GM18858 (cell line): ENCODE measurements at regions not wholly inside any gene's neighbourhood (a gene's known extent, or its start where the extent isn't known, plus 50 kb on each side); places are given as distances from the start of the nearest gene placed in this dataset.
"Not testable (repeated sequence)": the region's sequence is repeated elsewhere in the genome, so short reads cannot be mapped to it uniquely, and the experiment has no call there.

Source experiments
- ATAC-seq: cut with Tn5 transposase; IDR thresholded peaks from one replicate; pipeline ENCODE4 v1.9.1; 2021; ENCODE audit not compliant: unreplicated experiment

GRCh38 chr9:757246-757881 is 84.1 kb upstream of the DMRT1 start:
- no peak for ATAC-seq

- no peak for ATAC-seq
Measured at GRCh38 chr9:758146-758545, 83.4 kb upstream of the DMRT1 start.

- ATAC-seq = no peak
Measured at GRCh38 chr9:759541-759940, 82.0 kb upstream of the DMRT1 start.

GRCh38 chr9:759983-760736 is 81.3 kb upstream of the DMRT1 start:
- ATAC-seq = no peak

- no peak for ATAC-seq
Measured at GRCh38 chr9:761176-761792, 80.2 kb upstream of the DMRT1 start.

- ATAC-seq = no peak
Measured at GRCh38 chr9:761793-762560, 79.5 kb upstream of the DMRT1 start.

GRCh38 chr9:763692-764091 is 77.8 kb upstream of the DMRT1 start:
- no peak for ATAC-seq

- ATAC-seq = no peak
Measured at GRCh38 chr9:764105-764524, 77.4 kb upstream of the DMRT1 start.

GRCh38 chr9:764986-765385 is 76.5 kb upstream of the DMRT1 start:
- ATAC-seq = no peak

- not testable (repeated sequence) for ATAC-seq
Measured at GRCh38 chr9:767061-767561, 74.4 kb upstream of the DMRT1 start.

GRCh38 chr9:776086-776485 is 65.4 kb upstream of the DMRT1 start:
- ATAC-seq = no peak

- no peak for ATAC-seq
Measured at GRCh38 chr9:777978-778377, 63.5 kb upstream of the DMRT1 start.

GRCh38 chr9:784202-784601 is 57.3 kb upstream of the DMRT1 start:
- ATAC-seq = no peak

GRCh38 chr9:784916-785315 is 56.6 kb upstream of the DMRT1 start:
- ATAC-seq = no peak

GRCh38 chr9:785997-786396 is 55.5 kb upstream of the DMRT1 start:
- ATAC-seq = no peak

- no peak for ATAC-seq
Measured at GRCh38 chr9:786405-786804, 55.1 kb upstream of the DMRT1 start.

GRCh38 chr9:788777-789176 is 52.7 kb upstream of the DMRT1 start:
- ATAC-seq = no peak
